ENCODE measurements at regions not wholly inside any gene's neighbourhood (a gene's known extent, or its start where the extent isn't known, plus 50 kb on each side); places are given as distances from the start of the nearest gene placed in this dataset.

DNA sequence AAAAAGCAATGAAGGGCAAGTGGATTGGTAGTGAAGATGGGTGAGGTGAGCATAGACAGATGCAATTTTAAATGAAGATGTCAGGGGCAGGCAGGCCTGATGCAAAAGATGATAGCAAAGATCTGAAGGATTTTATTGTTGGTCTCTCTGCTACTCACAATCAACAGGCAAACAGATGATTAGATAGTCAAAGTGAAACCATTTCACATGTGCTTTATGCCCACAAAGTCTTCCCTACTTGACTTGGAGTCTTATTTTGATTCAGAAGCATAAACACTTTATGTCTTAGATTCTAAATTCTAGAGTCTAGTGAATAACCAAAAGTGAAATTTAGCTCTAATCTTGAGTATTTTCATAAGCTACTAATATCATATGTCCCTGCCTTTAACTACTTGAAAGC lies 153.8 kb upstream of the HNRNPA3 start:
- no peak for FAIRE-seq
- DNase-seq (ENCODE audit: low spot score in 2 of 2), result no peak

DNA sequence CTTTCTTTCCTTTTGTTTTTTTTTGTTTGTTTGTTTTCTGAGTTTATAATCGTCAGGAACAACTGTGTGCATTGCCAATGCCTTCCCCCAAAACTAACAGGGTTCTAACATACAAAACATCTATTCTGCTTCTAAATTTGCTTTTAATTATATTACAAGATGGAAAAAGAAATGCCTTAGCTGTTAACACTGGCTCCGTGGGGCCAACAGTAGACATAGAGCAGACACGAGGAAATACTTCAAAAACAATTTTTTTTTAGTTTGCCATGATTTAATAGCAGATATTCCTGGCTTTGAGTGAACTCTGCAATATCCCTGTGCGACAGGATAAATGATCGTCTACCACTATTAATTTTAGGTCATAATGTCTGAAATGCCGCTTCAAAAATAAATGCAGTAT lies 153.3 kb upstream of the HNRNPA3 start:
- FAIRE-seq, result no peak
- no peak for DNase-seq (ENCODE audit: low spot score in 2 of 2)

DNA sequence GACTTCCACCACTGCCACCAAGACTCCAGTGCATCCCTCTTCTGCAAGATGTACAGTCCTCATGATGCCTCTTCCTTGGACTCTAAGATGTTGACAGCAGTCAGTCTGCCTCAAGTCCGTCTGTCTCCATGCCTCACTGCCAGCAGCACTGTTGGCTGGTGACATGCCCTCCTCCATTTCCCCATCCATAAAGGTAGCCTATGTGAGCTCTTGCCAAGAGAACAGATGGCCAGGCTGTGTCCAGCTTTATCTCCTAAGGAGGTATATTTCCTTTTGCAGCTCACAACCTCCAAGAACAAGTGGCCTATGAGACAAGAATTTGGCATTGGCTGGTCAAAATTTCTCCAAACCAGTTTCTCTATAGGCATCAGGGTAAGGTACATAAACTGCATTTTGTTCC lies 149.3 kb upstream of the HNRNPA3 start:
- FAIRE-seq (no peak), DNase-seq (ENCODE audit: low spot score in 2 of 2) (no peak)

GRCh38 chr2:177064422-177064821 lies 148.2 kb upstream of the HNRNPA3 start:
- no peak for FAIRE-seq
- no peak for DNase-seq (ENCODE audit: low spot score in 2 of 2)

DNA sequence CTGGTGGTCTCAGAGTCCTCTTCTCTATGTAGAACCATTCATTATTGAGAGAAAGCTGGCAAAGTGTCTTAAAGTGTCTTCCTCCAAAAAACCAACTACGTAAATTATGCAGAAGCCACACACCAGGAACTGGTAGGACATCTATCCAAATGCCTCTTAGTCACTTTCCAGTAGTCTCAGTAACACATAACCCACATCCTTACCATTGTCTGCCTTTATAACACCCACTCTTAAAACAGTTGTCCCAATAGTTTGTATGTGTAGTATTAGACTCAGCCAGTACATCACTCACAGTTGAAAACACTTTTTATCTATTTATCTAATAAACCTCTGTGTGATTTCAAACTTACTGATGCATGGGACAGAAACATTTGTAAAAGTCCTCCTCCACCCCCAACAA lies 143.6 kb upstream of the HNRNPA3 start:
- no peak for DNase-seq (ENCODE audit: low spot score in 2 of 2)
- no peak for FAIRE-seq

DNA sequence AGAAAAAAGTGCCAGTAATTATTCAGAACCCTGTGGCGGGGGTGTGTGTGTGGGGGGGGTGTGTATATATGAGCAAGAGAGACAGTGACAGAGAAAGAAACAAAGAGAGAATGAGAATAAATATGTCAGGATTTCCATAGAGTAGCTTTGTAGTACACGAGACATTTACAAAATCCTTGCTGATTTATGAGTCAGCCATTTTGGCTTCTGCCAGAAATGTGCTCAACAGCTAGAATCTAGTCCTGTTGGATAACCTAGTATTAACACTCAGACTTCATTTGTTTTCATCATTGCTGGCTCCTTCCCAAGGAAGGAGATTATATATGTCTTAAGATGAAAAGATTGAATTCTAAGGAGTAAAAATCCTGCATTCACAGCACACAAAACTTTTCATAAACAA lies 140.5 kb upstream of the HNRNPA3 start:
- DNase-seq (ENCODE audit: low spot score in 2 of 2) (no peak), FAIRE-seq (no peak)

GRCh38 chr2:177073611-177074010 lies 139.0 kb upstream of the HNRNPA3 start:
- no peak for DNase-seq (ENCODE audit: low spot score in 2 of 2)
- FAIRE-seq, result no peak

GRCh38 chr2:177074099-177074710 lies 138.4 kb upstream of the HNRNPA3 start:
- DNase-seq (ENCODE audit: low spot score in 2 of 2) (no peak), FAIRE-seq (no peak)

- DNase-seq (ENCODE audit: low spot score in 2 of 2) (no peak), FAIRE-seq (no peak)
Measured at GRCh38 chr2:177075254-177075653, 137.3 kb upstream of the HNRNPA3 start.

DNA sequence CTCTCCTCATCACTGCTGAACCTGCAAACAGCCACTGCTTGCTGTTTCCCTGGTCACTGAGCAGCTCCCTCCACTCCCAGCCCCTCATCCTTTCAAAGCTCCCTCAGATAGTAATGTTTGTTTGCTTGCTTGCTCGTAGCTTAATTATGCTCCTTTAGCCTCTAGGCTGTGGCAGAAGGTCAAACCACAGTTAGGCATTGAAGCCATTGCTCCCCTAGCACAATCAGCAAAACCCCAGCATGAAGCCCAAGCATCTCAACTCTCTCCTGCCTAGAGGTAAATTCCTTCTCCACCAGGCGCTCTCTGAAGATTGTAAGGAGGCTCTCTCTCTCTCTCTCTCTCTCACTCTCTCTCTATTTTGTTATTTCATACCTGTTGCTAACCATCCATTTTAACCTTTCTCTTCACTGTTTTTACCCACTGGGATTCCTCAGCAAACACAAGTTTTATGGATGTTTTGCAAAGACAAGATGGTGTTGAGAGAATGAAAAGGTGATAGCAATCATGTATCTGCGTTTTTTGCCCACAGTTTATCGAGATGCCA lies 135.9 kb upstream of the HNRNPA3 start:
- no peak for FAIRE-seq
- no peak for DNase-seq (ENCODE audit: low spot score in 2 of 2)

DNA sequence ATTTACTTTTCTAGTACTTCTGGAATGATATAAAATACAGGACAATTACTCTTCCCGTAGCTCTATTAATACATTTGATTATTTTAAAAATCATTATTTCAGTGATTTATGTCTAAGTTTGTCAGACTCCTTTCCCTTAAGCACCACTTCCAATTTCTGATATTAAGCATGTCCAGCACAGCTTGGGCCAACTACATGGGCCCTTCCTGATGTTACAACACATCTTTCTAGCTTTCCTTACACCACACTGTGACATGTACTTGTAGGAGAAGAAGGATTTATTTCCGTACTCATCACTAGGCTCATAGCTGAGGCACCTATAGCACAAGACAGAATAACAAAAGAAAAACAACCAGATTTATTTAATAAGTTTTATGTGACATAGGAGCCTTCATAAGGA lies 134.8 kb upstream of the HNRNPA3 start:
- no peak for DNase-seq (ENCODE audit: low spot score in 2 of 2)
- FAIRE-seq, result no peak

DNA sequence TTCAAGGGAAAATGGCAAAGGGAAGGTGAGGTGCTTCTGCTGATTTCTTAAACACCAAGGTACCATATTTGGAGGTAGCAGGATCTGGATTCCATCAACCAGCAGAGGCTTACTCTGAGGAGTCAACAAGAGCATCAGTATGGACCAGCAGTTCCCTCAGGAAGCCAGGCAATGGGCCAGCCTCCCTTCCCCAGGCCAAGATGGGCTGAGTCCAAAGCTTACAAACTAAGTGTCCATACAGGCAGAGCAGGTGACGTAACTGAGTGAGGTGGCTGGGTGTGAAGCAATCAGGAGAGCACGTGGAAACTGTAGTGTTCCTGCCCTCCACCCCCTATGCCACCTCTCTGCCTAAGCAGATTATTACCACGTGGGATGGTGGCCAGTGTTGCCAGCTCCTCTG lies 134.2 kb upstream of the HNRNPA3 start:
- DNase-seq (ENCODE audit: low spot score in 2 of 2) (no peak), FAIRE-seq (no peak)

- FAIRE-seq (no peak), DNase-seq (ENCODE audit: low spot score in 2 of 2) (no peak)
Measured at GRCh38 chr2:177078855-177079254, 133.7 kb upstream of the HNRNPA3 start.

DNA sequence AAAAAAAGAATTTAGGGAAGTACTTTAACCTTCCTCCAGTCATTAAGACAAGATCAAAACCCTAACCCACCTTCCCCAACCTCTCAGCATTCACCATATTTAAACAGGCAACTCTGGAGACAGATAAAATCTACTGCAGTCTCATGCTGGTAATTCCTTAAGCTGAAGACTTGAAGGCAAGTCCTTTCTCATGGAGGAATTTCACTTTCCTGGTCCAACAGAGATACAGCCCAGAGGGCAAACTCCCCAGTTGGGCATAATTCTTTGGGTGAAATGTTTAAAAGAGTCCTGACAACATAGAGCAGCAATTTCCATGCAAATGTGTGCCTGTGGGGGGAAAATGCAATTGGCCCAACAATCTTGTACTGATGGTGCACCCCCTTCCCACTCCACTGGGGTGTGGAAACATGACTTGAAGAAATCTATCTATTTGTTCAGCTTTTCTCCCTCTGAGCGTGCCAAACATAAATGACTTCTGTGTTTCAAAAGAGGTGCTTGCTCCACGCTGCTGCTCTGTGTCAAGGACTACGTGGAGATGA lies 131.8 kb upstream of the HNRNPA3 start:
- DNase-seq (ENCODE audit: low spot score in 2 of 2) (no peak), FAIRE-seq (no peak)

DNA sequence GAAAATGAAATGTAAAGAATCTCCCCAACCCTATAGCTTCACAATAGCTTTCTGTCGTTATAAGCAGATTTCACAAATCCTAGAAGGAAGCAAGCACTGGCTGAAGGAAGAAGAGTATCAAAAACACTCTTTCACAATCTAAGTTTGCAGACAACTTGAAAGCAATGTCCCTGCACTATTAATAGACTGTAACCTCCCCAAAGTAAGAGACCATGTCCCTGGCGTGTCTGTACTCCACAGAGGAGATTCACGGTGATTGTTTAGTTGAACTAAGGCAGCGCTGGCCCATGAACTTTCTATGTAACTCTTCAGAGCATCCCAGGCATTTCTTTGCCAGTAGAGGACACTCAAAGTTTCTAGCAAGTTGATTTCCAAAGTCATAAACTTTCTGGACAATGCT lies 128.0 kb upstream of the HNRNPA3 start:
- DNase-seq (ENCODE audit: low spot score in 2 of 2) (no peak), FAIRE-seq (no peak)

GRCh38 chr2:177088529-177088928 lies 124.1 kb upstream of the HNRNPA3 start:
- DNase-seq (ENCODE audit: low spot score in 2 of 2) (no peak), FAIRE-seq (no peak)

- FAIRE-seq (no peak), DNase-seq (ENCODE audit: low spot score in 2 of 2) (no peak)
Measured at GRCh38 chr2:177090967-177091366, 121.6 kb upstream of the HNRNPA3 start.

DNA sequence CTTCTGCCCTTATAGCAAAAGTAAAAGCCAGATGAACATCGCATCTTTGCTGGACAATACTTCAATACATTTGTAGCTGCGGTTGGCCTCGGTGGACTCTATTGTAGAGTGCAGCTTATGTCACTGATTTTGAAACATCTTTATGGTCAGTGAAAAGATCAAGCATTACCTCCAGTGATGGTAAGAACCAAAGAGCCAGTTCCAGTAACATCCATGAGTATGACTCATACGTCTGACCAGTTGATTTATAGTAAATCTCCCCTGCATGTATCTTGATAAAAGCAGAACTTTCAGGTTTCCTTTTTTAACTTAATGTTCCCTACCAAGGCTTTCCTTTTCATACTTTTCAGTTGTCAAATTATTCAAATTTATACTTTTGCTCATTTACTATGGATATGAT lies 119.2 kb upstream of the HNRNPA3 start:
- no peak for DNase-seq (ENCODE audit: low spot score in 2 of 2)
- FAIRE-seq, result no peak

DNA sequence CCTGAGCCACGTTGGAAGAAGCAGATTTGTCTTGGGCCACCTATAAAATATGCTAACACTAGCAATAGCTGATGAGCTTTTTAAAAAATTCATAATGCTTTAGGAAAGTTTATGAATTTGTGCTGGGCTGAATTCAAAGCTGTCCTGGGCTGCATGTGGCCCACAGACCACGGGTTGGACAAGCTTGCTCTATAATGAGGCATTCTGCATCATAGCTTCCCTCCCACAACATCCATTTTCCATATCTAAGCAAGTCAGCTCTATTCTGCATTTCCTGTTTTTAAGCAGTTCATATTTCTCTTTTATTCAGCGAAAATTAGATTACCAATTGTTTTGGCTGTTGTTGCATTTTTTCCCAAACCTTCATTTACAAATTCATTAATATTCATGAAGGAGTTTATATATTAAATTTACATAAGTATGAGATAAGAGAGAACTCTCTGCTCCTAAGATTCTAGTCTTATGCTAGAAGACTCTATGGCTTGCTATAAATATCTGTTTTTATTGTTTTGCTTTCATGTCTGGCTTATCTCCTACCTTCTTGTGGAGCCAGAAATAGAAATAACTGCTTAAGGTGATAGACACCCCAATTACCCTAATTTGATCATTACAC lies 114.5 kb upstream of the HNRNPA3 start:
- no peak for DNase-seq (ENCODE audit: low spot score in 2 of 2)
- FAIRE-seq, result no peak

DNA sequence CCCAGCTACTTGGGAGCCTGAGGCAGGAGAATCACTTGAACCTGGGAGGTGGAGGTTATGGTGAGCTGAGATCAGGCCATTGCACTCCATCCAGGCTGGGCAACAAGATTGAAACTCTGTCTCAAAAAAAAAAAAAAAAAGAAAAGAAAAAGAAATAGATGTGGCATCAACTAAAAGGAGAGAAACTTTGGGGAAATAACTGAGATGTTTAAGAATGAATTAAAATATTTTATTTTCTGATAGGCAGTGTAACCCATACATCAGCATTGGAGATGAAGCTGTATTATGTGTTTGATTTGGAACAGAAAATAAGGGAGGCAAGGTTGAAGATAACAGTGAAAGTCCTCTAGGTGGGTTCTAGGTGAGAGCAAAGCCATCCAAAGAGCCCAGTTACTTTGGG lies 110.7 kb upstream of the HNRNPA3 start:
- DNase-seq (ENCODE audit: low spot score in 2 of 2), result no peak
- no peak for FAIRE-seq

GRCh38 chr2:177106212-177106611 lies 106.4 kb upstream of the HNRNPA3 start:
- DNase-seq (ENCODE audit: low spot score in 2 of 2) (no peak), FAIRE-seq (no peak)

DNA sequence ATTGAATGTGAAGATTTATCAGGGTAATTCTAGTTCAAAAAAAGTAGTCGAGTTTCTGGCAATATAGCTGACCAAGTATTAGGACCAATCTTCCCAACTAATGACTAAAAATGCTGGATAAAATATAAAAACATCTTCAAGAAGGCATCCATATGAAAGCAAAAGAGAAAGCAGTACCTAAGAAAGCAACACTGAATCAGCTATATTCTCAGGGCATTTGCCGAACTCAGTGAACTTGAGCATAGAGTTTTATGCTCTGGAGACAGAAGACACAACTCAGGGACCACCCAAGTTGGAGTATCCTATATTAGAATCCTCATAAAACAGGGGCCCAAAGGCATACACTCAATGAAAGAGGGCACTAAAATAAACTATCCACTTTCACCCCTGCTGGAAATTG lies 103.7 kb upstream of the HNRNPA3 start:
- FAIRE-seq (no peak), DNase-seq (ENCODE audit: low spot score in 2 of 2) (no peak)
